Fibroblast of lung (primary cell): ENCODE measurements at regions not wholly inside any gene's neighbourhood (a gene's known extent, or its start where the extent isn't known, plus 50 kb on each side); places are given as distances from the start of the nearest gene placed in this dataset.

Source experiments
- EZH2 ChIP-seq: IDR thresholded peaks from 2 replicates; pipeline ENCODE4 v1.5.1; 2012; ENCODE audit warnings: low read length, control low read depth, mild to moderate bottlenecking; ENCODE audit errors: missing control alignments
- TF ChIP-seq, protein P1 (sequence below), 2 donors: IDR thresholded peaks in 1 of 2; conservative IDR thresholded peaks in 1 of 2; 1 replicate in 1 of 2; 2 replicates in 1 of 2; pipeline ENCODE4 v1.5.1; 2011 to 2012; ENCODE audit warnings: low read length in 2 of 2, control low read depth in 1 of 2, inconsistent platforms in 1 of 2, low read depth in 1 of 2, mild to moderate bottlenecking in 1 of 2

DNA sequence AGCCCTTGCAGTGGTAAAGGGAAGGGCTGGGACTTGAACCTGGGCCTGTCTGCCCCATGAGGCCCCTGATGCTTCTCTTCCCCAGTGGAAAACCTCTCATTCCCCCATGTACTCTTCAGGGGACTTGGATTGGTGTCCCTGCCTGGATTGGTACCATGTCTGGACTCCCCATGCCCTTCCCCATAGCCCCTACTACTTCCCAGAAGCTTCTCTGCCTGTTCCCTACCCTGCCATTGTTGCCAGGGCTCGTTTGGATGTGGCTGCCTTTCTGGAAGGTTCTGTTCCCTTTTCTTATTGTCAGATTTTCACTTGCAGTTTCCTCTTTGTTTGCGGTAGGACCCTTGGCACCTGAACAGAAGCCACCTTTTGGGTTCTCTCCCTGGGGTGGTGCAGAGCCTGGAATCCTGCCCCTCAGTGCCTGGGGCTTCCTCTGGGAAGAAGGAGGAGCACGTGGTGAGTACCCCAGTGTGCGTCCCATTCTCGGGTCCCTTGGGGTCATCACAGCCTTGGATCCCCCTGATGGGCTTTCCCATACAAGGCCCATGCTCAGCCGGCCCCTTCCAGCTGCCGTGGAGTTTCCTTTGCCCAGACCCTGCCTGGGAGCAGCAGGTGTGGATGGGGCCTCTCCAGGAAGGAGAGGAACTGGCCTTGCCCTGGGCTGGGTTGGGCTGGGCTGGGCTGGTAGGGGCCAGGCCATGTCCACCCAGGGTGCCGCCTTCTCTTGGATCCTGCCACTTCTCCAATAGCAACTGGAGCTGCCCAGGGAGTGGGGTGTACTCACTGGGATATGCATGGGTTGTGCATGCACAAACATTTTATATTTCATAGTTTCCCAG, 281.1 kb downstream of the PTPRU start:
- TF ChIP-seq, protein P1, sequence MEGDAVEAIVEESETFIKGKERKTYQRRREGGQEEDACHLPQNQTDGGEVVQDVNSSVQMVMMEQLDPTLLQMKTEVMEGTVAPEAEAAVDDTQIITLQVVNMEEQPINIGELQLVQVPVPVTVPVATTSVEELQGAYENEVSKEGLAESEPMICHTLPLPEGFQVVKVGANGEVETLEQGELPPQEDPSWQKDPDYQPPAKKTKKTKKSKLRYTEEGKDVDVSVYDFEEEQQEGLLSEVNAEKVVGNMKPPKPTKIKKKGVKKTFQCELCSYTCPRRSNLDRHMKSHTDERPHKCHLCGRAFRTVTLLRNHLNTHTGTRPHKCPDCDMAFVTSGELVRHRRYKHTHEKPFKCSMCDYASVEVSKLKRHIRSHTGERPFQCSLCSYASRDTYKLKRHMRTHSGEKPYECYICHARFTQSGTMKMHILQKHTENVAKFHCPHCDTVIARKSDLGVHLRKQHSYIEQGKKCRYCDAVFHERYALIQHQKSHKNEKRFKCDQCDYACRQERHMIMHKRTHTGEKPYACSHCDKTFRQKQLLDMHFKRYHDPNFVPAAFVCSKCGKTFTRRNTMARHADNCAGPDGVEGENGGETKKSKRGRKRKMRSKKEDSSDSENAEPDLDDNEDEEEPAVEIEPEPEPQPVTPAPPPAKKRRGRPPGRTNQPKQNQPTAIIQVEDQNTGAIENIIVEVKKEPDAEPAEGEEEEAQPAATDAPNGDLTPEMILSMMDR (conservative IDR thresholded peaks at IDR 0.05 in 1 of 2, IDR thresholded peaks at IDR 0.05 in 1 of 2; ENCODE audit: low read depth in 1 of 2, low read length in 2 of 2) = no peak
- no peak for TF ChIP-seq EZH2
